K562 (cell line): ENCODE measurements at regions not wholly inside any gene's neighbourhood (a gene's known extent, or its start where the extent isn't known, plus 50 kb on each side); places are given as distances from the start of the nearest gene placed in this dataset.

Experiments used
- GABPB1 ChIP-seq: sonication (generic); formaldehyde crosslinking; IDR thresholded peaks from 2 replicates; pipeline ENCODE4 v1.8.0; 2022; ENCODE audit warnings: mild to moderate bottlenecking, missing genetic modification reagents
- TF ChIP-seq, protein P1 (sequence below): fragments of 450-650 bp; IDR thresholded peaks from 2 replicates; pipeline ENCODE4 v1.6.1; 2016; ENCODE audit warnings: mild to moderate bottlenecking, moderate library complexity
- TF ChIP-seq, protein P2 (sequence below): fragments of 450-650 bp; IDR thresholded peaks from 2 replicates; pipeline ENCODE4 v1.6.1; 2016; ENCODE audit warnings: low read depth

DNA sequence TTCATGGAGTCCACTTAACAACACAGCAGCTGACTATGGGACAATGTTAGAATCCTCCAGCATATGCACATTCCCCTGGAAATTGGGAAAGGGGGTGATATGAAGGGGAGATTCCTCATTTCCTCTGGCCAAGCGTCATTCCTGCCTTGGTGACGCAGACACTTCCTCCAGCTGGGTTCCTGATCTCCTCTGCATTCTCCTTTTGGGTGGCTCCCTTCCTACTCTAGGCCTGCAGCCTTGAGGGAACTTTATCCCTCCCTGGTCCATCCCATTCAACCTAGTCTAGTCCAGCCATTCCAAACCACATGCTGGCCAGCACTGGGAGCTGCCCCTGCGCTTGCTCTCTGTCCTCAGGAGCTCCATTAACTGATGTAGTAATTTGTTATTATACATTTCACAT, 216.8 kb downstream of the VAPA start (continued):
- TF ChIP-seq, protein P1, sequence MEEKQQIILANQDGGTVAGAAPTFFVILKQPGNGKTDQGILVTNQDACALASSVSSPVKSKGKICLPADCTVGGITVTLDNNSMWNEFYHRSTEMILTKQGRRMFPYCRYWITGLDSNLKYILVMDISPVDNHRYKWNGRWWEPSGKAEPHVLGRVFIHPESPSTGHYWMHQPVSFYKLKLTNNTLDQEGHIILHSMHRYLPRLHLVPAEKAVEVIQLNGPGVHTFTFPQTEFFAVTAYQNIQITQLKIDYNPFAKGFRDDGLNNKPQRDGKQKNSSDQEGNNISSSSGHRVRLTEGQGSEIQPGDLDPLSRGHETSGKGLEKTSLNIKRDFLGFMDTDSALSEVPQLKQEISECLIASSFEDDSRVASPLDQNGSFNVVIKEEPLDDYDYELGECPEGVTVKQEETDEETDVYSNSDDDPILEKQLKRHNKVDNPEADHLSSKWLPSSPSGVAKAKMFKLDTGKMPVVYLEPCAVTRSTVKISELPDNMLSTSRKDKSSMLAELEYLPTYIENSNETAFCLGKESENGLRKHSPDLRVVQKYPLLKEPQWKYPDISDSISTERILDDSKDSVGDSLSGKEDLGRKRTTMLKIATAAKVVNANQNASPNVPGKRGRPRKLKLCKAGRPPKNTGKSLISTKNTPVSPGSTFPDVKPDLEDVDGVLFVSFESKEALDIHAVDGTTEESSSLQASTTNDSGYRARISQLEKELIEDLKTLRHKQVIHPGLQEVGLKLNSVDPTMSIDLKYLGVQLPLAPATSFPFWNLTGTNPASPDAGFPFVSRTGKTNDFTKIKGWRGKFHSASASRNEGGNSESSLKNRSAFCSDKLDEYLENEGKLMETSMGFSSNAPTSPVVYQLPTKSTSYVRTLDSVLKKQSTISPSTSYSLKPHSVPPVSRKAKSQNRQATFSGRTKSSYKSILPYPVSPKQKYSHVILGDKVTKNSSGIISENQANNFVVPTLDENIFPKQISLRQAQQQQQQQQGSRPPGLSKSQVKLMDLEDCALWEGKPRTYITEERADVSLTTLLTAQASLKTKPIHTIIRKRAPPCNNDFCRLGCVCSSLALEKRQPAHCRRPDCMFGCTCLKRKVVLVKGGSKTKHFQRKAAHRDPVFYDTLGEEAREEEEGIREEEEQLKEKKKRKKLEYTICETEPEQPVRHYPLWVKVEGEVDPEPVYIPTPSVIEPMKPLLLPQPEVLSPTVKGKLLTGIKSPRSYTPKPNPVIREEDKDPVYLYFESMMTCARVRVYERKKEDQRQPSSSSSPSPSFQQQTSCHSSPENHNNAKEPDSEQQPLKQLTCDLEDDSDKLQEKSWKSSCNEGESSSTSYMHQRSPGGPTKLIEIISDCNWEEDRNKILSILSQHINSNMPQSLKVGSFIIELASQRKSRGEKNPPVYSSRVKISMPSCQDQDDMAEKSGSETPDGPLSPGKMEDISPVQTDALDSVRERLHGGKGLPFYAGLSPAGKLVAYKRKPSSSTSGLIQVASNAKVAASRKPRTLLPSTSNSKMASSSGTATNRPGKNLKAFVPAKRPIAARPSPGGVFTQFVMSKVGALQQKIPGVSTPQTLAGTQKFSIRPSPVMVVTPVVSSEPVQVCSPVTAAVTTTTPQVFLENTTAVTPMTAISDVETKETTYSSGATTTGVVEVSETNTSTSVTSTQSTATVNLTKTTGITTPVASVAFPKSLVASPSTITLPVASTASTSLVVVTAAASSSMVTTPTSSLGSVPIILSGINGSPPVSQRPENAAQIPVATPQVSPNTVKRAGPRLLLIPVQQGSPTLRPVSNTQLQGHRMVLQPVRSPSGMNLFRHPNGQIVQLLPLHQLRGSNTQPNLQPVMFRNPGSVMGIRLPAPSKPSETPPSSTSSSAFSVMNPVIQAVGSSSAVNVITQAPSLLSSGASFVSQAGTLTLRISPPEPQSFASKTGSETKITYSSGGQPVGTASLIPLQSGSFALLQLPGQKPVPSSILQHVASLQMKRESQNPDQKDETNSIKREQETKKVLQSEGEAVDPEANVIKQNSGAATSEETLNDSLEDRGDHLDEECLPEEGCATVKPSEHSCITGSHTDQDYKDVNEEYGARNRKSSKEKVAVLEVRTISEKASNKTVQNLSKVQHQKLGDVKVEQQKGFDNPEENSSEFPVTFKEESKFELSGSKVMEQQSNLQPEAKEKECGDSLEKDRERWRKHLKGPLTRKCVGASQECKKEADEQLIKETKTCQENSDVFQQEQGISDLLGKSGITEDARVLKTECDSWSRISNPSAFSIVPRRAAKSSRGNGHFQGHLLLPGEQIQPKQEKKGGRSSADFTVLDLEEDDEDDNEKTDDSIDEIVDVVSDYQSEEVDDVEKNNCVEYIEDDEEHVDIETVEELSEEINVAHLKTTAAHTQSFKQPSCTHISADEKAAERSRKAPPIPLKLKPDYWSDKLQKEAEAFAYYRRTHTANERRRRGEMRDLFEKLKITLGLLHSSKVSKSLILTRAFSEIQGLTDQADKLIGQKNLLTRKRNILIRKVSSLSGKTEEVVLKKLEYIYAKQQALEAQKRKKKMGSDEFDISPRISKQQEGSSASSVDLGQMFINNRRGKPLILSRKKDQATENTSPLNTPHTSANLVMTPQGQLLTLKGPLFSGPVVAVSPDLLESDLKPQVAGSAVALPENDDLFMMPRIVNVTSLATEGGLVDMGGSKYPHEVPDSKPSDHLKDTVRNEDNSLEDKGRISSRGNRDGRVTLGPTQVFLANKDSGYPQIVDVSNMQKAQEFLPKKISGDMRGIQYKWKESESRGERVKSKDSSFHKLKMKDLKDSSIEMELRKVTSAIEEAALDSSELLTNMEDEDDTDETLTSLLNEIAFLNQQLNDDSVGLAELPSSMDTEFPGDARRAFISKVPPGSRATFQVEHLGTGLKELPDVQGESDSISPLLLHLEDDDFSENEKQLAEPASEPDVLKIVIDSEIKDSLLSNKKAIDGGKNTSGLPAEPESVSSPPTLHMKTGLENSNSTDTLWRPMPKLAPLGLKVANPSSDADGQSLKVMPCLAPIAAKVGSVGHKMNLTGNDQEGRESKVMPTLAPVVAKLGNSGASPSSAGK, result no peak
- no peak for TF ChIP-seq GABPB1 (CRISPR knock-in tag)
- TF ChIP-seq, protein P2, sequence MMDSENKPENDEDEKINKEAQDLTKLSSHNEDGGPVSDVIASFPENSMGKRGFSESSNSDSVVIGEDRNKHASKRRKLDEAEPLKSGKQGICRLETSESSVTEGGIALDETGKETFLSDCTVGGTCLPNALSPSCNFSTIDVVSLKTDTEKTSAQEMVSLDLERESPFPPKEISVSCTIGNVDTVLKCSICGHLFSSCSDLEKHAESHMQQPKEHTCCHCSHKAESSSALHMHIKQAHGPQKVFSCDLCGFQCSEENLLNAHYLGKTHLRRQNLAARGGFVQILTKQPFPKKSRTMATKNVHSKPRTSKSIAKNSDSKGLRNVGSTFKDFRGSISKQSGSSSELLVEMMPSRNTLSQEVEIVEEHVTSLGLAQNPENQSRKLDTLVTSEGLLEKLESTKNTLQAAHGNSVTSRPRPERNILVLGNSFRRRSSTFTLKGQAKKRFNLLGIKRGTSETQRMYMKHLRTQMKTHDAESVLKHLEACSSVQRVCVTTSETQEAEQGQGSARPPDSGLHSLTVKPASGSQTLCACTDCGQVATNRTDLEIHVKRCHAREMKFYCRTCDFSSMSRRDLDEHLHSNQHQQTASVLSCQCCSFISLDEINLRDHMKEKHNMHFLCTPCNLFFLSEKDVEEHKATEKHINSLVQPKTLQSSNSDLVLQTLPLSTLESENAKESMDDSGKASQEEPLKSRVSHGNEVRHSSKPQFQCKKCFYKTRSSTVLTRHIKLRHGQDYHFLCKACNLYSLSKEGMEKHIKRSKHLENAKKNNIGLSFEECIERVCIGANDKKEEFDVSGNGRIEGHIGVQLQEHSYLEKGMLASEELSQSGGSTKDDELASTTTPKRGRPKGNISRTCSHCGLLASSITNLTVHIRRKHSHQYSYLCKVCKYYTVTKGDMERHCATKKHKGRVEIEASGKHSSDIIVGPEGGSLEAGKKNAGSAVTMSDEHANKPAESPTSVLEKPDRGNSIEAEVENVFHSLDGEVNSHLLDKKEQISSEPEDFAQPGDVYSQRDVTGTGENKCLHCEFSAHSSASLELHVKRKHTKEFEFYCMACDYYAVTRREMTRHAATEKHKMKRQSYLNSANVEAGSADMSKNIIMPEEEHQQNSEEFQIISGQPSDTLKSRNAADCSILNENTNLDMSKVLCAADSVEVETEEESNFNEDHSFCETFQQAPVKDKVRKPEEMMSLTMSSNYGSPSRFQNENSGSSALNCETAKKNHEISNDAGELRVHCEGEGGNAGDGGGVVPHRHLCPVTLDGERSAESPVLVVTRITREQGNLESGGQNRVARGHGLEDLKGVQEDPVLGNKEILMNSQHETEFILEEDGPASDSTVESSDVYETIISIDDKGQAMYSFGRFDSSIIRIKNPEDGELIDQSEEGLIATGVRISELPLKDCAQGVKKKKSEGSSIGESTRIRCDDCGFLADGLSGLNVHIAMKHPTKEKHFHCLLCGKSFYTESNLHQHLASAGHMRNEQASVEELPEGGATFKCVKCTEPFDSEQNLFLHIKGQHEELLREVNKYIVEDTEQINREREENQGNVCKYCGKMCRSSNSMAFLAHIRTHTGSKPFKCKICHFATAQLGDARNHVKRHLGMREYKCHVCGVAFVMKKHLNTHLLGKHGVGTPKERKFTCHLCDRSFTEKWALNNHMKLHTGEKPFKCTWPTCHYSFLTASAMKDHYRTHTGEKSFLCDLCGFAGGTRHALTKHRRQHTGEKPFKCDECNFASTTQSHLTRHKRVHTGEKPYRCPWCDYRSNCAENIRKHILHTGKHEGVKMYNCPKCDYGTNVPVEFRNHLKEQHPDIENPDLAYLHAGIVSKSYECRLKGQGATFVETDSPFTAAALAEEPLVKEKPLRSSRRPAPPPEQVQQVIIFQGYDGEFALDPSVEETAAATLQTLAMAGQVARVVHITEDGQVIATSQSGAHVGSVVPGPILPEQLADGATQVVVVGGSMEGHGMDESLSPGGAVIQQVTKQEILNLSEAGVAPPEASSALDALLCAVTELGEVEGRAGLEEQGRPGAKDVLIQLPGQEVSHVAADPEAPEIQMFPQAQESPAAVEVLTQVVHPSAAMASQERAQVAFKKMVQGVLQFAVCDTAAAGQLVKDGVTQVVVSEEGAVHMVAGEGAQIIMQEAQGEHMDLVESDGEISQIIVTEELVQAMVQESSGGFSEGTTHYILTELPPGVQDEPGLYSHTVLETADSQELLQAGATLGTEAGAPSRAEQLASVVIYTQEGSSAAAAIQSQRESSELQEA, result no peak
